ENCODE measurements at regions not wholly inside any gene's neighbourhood (a gene's known extent, or its start where the extent isn't known, plus 50 kb on each side); places are given as distances from the start of the nearest gene placed in this dataset.

GRCh38 chr6:77172578-77172977, 290.7 kb downstream of the HTR1B start:
- intact Hi-C loops (cut with micrococcal nuclease; ENCODE audit: unreplicated experiment): no loop called here
- TF ChIP-seq CTCF (IDR thresholded peaks at IDR 0.05; ENCODE audit: insufficient read depth in 1 of 2, low read depth in 1 of 2, low read length in 1 of 2, severe bottlenecking in 1 of 2, unreplicated experiment in 1 of 2): no peak
- BruUV-seq (replicated peaks): no TSS peak
- Mint-ChIP-seq H3K27ac (ENCODE audit: unreplicated experiment) (no peak overlapping the region), H3K36me3 (ENCODE audit: insufficient read depth, unreplicated experiment) (no peaks in the 10 kb centered on the region), H3K4me3 (ENCODE audit: unreplicated experiment) (no peak overlapping the region), H3K27me3 (ENCODE audit: insufficient read depth, unreplicated experiment) (no peaks in the 10 kb centered on the region), H3K4me1 (ENCODE audit: low read depth, unreplicated experiment) (no peaks in the 10 kb centered on the region), H3K9me3 (ENCODE audit: unreplicated experiment) (peaks cover 3% of the 10 kb centered on the region)
- no peak for DNase-seq
- H3K4me3 ChIP-seq (ENCODE audit: low read depth, low read length): no peak overlapping the region
- ChIA-PET CTCF (interaction anchor here (0.6 kb wide), 1 partner anchor 545 kb away, joined by 3 read pairs; no protein-coding TSS in a partner anchor), POLR2A (no interaction called here)
- H3K9me3 ChIP-seq: no peaks in the 10 kb centered on the region
- no peaks in the 10 kb centered on the region for H3K27me3 ChIP-seq (replicated peaks; ENCODE audit: control insufficient read depth, insufficient read depth, low read length)
- no peaks in the 10 kb centered on the region for H3K36me3 ChIP-seq (ENCODE audit: control insufficient read depth, insufficient read depth, low read length)
- no peaks in the 10 kb centered on the region for H3K4me1 ChIP-seq

- H3K36me3 ChIP-seq (ENCODE audit: control insufficient read depth, insufficient read depth, low read length): no peaks in the 10 kb centered on the region
- intact Hi-C loops (cut with micrococcal nuclease; ENCODE audit: unreplicated experiment): no loop called here
- ChIA-PET CTCF (no interaction called here), POLR2A (no interaction called here)
- DNase-seq: no peak
- H3K27me3 ChIP-seq (replicated peaks; ENCODE audit: control insufficient read depth, insufficient read depth, low read length): no peaks in the 10 kb centered on the region
- H3K9me3 ChIP-seq: no peaks in the 10 kb centered on the region
- Mint-ChIP-seq H3K27me3 (ENCODE audit: insufficient read depth, unreplicated experiment) (no peaks in the 10 kb centered on the region), H3K4me3 (ENCODE audit: unreplicated experiment) (no peak overlapping the region), H3K4me1 (ENCODE audit: low read depth, unreplicated experiment) (no peaks in the 10 kb centered on the region), H3K9me3 (ENCODE audit: unreplicated experiment) (no peaks in the 10 kb centered on the region), H3K36me3 (ENCODE audit: insufficient read depth, unreplicated experiment) (no peaks in the 10 kb centered on the region), H3K27ac (ENCODE audit: unreplicated experiment) (no peak overlapping the region)
- no peaks in the 10 kb centered on the region for H3K4me1 ChIP-seq
- TF ChIP-seq CTCF (IDR thresholded peaks at IDR 0.05; ENCODE audit: insufficient read depth in 1 of 2, low read depth in 1 of 2, low read length in 1 of 2, severe bottlenecking in 1 of 2, unreplicated experiment in 1 of 2): no peak
- H3K4me3 ChIP-seq (ENCODE audit: low read depth, low read length): no peak overlapping the region
- BruUV-seq (replicated peaks): no TSS peak
Observed at GRCh38 chr6:77159730-77160129, 303.6 kb downstream of the HTR1B start.

GRCh38 chr6:77151241-77151640, 312.1 kb downstream of the HTR1B start:
- POLR2A ChIA-PET: no interaction called here
- H3K27me3 Mint-ChIP-seq (ENCODE audit: insufficient read depth, unreplicated experiment): no peaks in the 10 kb centered on the region
- H3K27ac Mint-ChIP-seq (ENCODE audit: unreplicated experiment): no peak overlapping the region
- intact Hi-C loops (cut with micrococcal nuclease; ENCODE audit: unreplicated experiment): no loop called here
- H3K36me3 ChIP-seq (ENCODE audit: control insufficient read depth, insufficient read depth, low read length): no peaks in the 10 kb centered on the region
- no peaks in the 10 kb centered on the region for H3K36me3 Mint-ChIP-seq (ENCODE audit: insufficient read depth, unreplicated experiment)
- H3K4me3 Mint-ChIP-seq (ENCODE audit: unreplicated experiment): no peak overlapping the region
- no peaks in the 10 kb centered on the region for H3K4me1 ChIP-seq
- no peak overlapping the region for H3K4me3 ChIP-seq (ENCODE audit: low read depth, low read length)
- no peak for TF ChIP-seq CTCF (IDR thresholded peaks at IDR 0.05; ENCODE audit: insufficient read depth in 1 of 2, low read depth in 1 of 2, low read length in 1 of 2, severe bottlenecking in 1 of 2, unreplicated experiment in 1 of 2)
- no peaks in the 10 kb centered on the region for H3K4me1 Mint-ChIP-seq (ENCODE audit: low read depth, unreplicated experiment)
- DNase-seq: no peak
- CTCF ChIA-PET: no interaction called here
- no peaks in the 10 kb centered on the region for H3K27me3 ChIP-seq (replicated peaks; ENCODE audit: control insufficient read depth, insufficient read depth, low read length)
- no peaks in the 10 kb centered on the region for H3K9me3 Mint-ChIP-seq (ENCODE audit: unreplicated experiment)
- no peaks in the 10 kb centered on the region for H3K9me3 ChIP-seq
- no TSS peak for BruUV-seq (replicated peaks)
